DMS114 treated with DMSO at 0.1 percent for 48 hours (cell line): ENCODE measurements at regions not wholly inside any gene's neighbourhood (a gene's known extent, or its start where the extent isn't known, plus 50 kb on each side); places are given as distances from the start of the nearest gene placed in this dataset.

ENCODE experiments used
- DNase-seq: peaks from one replicate; lab custom pipeline; 2025; ENCODE audit not compliant: unreplicated experiment; lab: John Stamatoyannopoulos, UW

GRCh38 chr6:156725712-156726111 lies 51.5 kb upstream of the ARID1B start:
- DNase-seq = no peak

- DNase-seq = no peak
These were observed 56.2 kb upstream of the ARID1B start for GRCh38 chr6:156720691-156721685.

GRCh38 chr6:156719720-156720563 lies 57.2 kb upstream of the ARID1B start:
- DNase-seq = no peak

- DNase-seq = no peak
These were observed 57.8 kb upstream of the ARID1B start for GRCh38 chr6:156719395-156719719.

GRCh38 chr6:156718647-156719394 lies 58.4 kb upstream of the ARID1B start:
- no peak for DNase-seq

GRCh38 chr6:156717542-156717941 lies 59.6 kb upstream of the ARID1B start:
- no peak for DNase-seq

- no peak for DNase-seq
These were observed 61.3 kb upstream of the ARID1B start for GRCh38 chr6:156715839-156716238.

GRCh38 chr6:156713548-156713947 lies 63.6 kb upstream of the ARID1B start:
- DNase-seq = no peak

- no peak for DNase-seq
These were observed 66.7 kb upstream of the ARID1B start for GRCh38 chr6:156710479-156710878.

- no peak for DNase-seq
These were observed 69.4 kb upstream of the ARID1B start for GRCh38 chr6:156707818-156708217.

GRCh38 chr6:156703719-156704118 lies 73.5 kb upstream of the ARID1B start:
- DNase-seq = no peak

- no peak for DNase-seq
These were observed 75.2 kb upstream of the ARID1B start for GRCh38 chr6:156701966-156702365.

GRCh38 chr6:156700440-156701057 lies 76.6 kb upstream of the ARID1B start:
- DNase-seq = no peak

- no peak for DNase-seq
These were observed 77.2 kb upstream of the ARID1B start for GRCh38 chr6:156699935-156700334.

GRCh38 chr6:156699017-156699421 lies 78.2 kb upstream of the ARID1B start:
- no peak for DNase-seq

- no peak for DNase-seq
These were observed 78.8 kb upstream of the ARID1B start for GRCh38 chr6:156698239-156699016.

- DNase-seq = no peak
These were observed 79.8 kb upstream of the ARID1B start for GRCh38 chr6:156697225-156697830.

- DNase-seq = no peak
These were observed 81.4 kb upstream of the ARID1B start for GRCh38 chr6:156695742-156696141.

- no peak for DNase-seq
These were observed 82.5 kb upstream of the ARID1B start for GRCh38 chr6:156694679-156695078.

GRCh38 chr6:156691018-156691417 lies 86.2 kb upstream of the ARID1B start:
- DNase-seq = no peak
